A549 (cell line): ENCODE measurements at regions not wholly inside any gene's neighbourhood (a gene's known extent, or its start where the extent isn't known, plus 50 kb on each side); places are given as distances from the start of the nearest gene placed in this dataset.

Experiments used
- ATAC-seq, 2 experiments: fragments of 200-7000 bp in 1 of 2; fragments of >200 bp in 1 of 2; cut with Nextera tagmentation in 1 of 2; cut with Tn5 transposase in 1 of 2; 3 replicates each; pipeline versions ENCODE4 v1.8.0 to v1.9.1; 2018 to 2020; ENCODE audit warnings: mild to moderate bottlenecking in 1 of 2, moderate library complexity in 1 of 2
- CTCF ChIA-PET: fragments of 300-600 bp; sonication (Branson Sonifier 250); formaldehyde crosslinking; extraction: SDS; loops from one replicate; lab custom pipeline; 2021; ENCODE audit warnings: antibody characterized with exemption, inconsistent platforms; lab: Yijun Ruan, JAX
- POLR2A ChIA-PET: fragments of 350-600 bp; formaldehyde crosslinking; extraction: SDS; loops from one replicate; lab custom pipeline; 2021; ENCODE audit warnings: antibody characterized with exemption, inconsistent platforms; lab: Yijun Ruan, JAX
- DNase-seq, 2 experiments: peaks; one replicate each; pipeline versions ENCODE4 v3.0.0 to v3.0.0-alpha.2; 2011 to 2016; ENCODE audit warnings: low read depth in 1 of 2, low spot score in 1 of 2
- FAIRE-seq: peaks from 2 replicates; lab custom pipeline; 2011; peaks lifted over from hg19 to GRCh38; lab: Jason Lieb, UNC
- H3K27ac ChIP-seq, 2 experiments: fragments of >200 bp; sonication (Bioruptor Twin); formaldehyde crosslinking; 3 replicates each; pipeline ENCODE4 v1.5.1; 2016 to 2017
- H3K4me1 ChIP-seq: fragments of >200 bp; sonication (Bioruptor Twin); formaldehyde crosslinking; 3 replicates; pipeline ENCODE4 v1.6.1; 2016
- H3K4me2 ChIP-seq: fragments of >200 bp; sonication (Bioruptor Twin); formaldehyde crosslinking; 3 replicates; pipeline ENCODE4 v1.6.1; 2016
- H3K4me3 ChIP-seq: fragments of >200 bp; sonication (Bioruptor Twin); formaldehyde crosslinking; 3 replicates; pipeline ENCODE4 v1.5.1; 2016
- H3K9me3 ChIP-seq: fragments of >200 bp; sonication (Bioruptor Twin); formaldehyde crosslinking; 3 replicates; pipeline ENCODE4 v1.6.1; 2016
- CHD2 ChIP-seq: fragments of 150-350 bp; IDR thresholded peaks from 2 replicates; pipeline ENCODE4 v1.6.1; 2014; ENCODE audit warnings: low read length; ENCODE audit not compliant: partially characterized antibody
- CHD4 ChIP-seq: fragments of 200-600 bp; sonication (generic); IDR thresholded peaks from 2 replicates; pipeline ENCODE4 v1.6.1; 2016; ENCODE audit warnings: antibody characterized with exemption, mild to moderate bottlenecking, borderline replicate concordance
- EHMT2 ChIP-seq: fragments of 200-600 bp; sonication (generic); IDR thresholded peaks from 2 replicates; pipeline ENCODE4 v1.6.1; 2016; ENCODE audit warnings: antibody characterized with exemption, low read depth, mild to moderate bottlenecking, moderate library complexity
- HOXB13 ChIP-seq: fragments of 250-450 bp; sonication (Bioruptor Pico); IDR thresholded peaks from 2 replicates; pipeline ENCODE4 v1.5.0; 2020; ENCODE audit warnings: low read depth, mild to moderate bottlenecking, moderate library complexity
- NFE2L2 ChIP-seq: fragments of 150-350 bp; conservative IDR thresholded peaks from 2 replicates; pipeline ENCODE4 v1.6.1; 2014; ENCODE audit warnings: low read length
- RAD21 ChIP-seq, 2 experiments: fragments of >200 bp in 1 of 2; sonication (Bioruptor Twin) in 1 of 2; formaldehyde crosslinking in 1 of 2; IDR thresholded peaks in 1 of 2; conservative IDR thresholded peaks in 1 of 2; 2 replicates in 1 of 2; 3 replicates in 1 of 2; pipeline ENCODE4 v1.6.1; 2012 to 2018; ENCODE audit warnings: inconsistent platforms in 1 of 2
- RNF2 ChIP-seq: fragments of 200-600 bp; sonication (generic); IDR thresholded peaks from 2 replicates; pipeline ENCODE4 v1.6.1; 2016; ENCODE audit warnings: low read depth, mild to moderate bottlenecking, antibody characterized with exemption, moderate library complexity, borderline replicate concordance
- SMC3 ChIP-seq: fragments of >200 bp; sonication (Bioruptor Twin); formaldehyde crosslinking; IDR thresholded peaks from 3 replicates; pipeline ENCODE4 v1.6.1; 2018; ENCODE audit warnings: inconsistent platforms
- ZFP36 ChIP-seq: fragments of 450-650 bp; IDR thresholded peaks from 2 replicates; pipeline ENCODE4 v1.6.1; 2014; ENCODE audit warnings: borderline replicate concordance; ENCODE audit not compliant: partially characterized antibody
- ZNF302 ChIP-seq: fragments of 250-450 bp; sonication (Bioruptor Pico); IDR thresholded peaks from 2 replicates; pipeline ENCODE4 v1.9.0; 2021; ENCODE audit warnings: inconsistent platforms, mild to moderate bottlenecking, moderate library complexity
- WGBS: methylation state at CpG from one replicate; pipeline ENCODE4 v1.1.6; 2017; ENCODE audit errors: missing lambda C conversion rate; 5-methylcytosine and 5-hydroxymethylcytosine counted together
- TF ChIP-seq, protein P1 (sequence below): fragments of 450-650 bp; IDR thresholded peaks from 2 replicates; pipeline ENCODE4 v1.6.1; 2014; ENCODE audit warnings: antibody characterized with exemption
- TF ChIP-seq, protein P2 (sequence below): fragments of 250-450 bp; sonication (Bioruptor Pico); IDR thresholded peaks from 2 replicates; pipeline ENCODE4 v1.5.0; 2021; ENCODE audit warnings: mild to moderate bottlenecking, moderate library complexity, borderline replicate concordance
- TF ChIP-seq, protein P3 (sequence below): fragments of >200 bp; sonication (Bioruptor Twin); formaldehyde crosslinking; IDR thresholded peaks from 3 replicates; pipeline ENCODE4 v1.5.1; 2016

DNA sequence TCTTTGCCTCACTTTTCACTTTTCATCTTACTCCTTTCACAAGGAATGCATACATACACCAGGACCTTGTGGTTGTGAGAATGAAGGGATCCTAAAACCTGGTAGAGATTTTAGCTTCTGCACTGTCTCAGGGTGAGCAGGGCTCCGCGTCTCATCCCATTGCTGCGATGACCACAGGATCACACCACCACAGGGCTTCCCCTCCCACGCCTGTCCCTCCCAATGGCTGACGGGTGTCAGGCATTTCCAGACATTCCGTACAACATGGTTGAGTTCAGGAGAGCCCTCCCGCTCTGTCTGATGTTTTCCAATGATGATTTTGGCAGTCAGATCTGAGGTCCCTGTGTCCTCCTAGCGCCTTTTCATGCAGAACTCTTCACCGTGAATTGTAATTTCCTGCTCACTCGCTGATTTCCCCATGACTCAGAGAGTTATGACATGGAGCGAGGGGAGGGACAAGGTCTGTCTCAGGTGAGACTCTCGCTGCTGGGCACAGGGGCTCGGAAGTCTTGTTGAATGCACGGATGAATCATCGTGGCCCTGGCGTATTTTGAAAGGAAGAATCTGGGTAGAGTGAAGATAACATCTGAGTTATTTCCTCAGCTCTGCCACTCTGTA is 102.8 kb downstream of the TEX29 start:
- no peak for ATAC-seq
- Histone ChIP-seq H3K9me3 (no peaks in the 10 kb centered on the region), H3K4me3 (no peak overlapping the region), H3K4me1 (no peaks in the 10 kb centered on the region), H3K27ac (no peak overlapping the region), H3K4me2 (no peak overlapping the region)
- no peak for DNase-seq
- TF ChIP-seq ZFP36, result no peak
- no peak for TF ChIP-seq CHD4
- TF ChIP-seq SMC3, result no peak
- TF ChIP-seq RAD21 (conservative IDR thresholded peaks at IDR 0.05 in 1 of 2, IDR thresholded peaks at IDR 0.05 in 1 of 2), result no peak
- 51% methylated on average over 16 of the region's 16 CpGs for WGBS
- ChIA-PET CTCF (interaction anchor here (0.5 kb wide), 1 partner anchor 706 kb away, joined by 3 read pairs; no protein-coding TSS in a partner anchor), POLR2A (no interaction called here)
- FAIRE-seq, result no peak

DNA sequence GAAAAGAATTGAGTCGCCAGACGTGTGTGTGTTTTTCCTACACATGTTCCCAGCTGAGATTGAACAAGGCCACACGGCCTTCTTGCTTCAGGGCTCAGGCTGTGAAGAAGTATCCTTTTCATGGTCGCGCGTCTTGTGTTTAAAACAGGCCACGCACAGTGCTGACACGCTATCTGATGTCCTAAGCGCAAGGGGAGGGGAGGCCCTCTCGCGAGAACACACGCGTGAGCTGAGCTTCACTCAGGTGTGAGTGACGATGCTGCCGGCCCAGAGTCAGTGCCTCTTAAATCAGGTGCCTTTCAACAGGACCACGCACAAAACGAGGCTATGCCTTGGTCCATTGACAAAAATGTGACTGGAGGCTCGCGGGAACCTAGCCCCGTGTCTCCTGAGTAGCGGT is 103.7 kb downstream of the TEX29 start:
- no peak for FAIRE-seq
- CTCF ChIA-PET, result interaction anchor here (0.5 kb wide), 1 partner anchor 705 kb away, joined by 3 read pairs; no protein-coding TSS in a partner anchor
- no peaks in the 10 kb centered on the region for H3K9me3 ChIP-seq
- TF ChIP-seq CHD2, result no peak
- no peak for TF ChIP-seq ZNF302 (CRISPR knock-in tag)
- TF ChIP-seq HOXB13 (CRISPR knock-in tag), result no peak
- TF ChIP-seq, protein P1, sequence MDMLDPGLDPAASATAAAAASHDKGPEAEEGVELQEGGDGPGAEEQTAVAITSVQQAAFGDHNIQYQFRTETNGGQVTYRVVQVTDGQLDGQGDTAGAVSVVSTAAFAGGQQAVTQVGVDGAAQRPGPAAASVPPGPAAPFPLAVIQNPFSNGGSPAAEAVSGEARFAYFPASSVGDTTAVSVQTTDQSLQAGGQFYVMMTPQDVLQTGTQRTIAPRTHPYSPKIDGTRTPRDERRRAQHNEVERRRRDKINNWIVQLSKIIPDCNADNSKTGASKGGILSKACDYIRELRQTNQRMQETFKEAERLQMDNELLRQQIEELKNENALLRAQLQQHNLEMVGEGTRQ, result no peak
- TF ChIP-seq, protein P2, sequence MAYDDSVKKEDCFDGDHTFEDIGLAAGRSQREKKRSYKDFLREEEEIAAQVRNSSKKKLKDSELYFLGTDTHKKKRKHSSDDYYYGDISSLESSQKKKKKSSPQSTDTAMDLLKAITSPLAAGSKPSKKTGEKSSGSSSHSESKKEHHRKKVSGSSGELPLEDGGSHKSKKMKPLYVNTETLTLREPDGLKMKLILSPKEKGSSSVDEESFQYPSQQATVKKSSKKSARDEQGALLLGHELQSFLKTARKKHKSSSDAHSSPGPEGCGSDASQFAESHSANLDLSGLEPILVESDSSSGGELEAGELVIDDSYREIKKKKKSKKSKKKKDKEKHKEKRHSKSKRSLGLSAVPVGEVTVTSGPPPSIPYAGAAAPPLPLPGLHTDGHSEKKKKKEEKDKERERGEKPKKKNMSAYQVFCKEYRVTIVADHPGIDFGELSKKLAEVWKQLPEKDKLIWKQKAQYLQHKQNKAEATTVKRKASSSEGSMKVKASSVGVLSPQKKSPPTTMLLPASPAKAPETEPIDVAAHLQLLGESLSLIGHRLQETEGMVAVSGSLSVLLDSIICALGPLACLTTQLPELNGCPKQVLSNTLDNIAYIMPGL (CRISPR knock-in tag), result no peak
- no peak for TF ChIP-seq NFE2L2
- TF ChIP-seq SMC3, result no peak
- no peak for TF ChIP-seq RNF2
- DNase-seq, result no peak
- POLR2A ChIA-PET, result no interaction called here
- no peak overlapping the region for H3K4me3 ChIP-seq
- ATAC-seq, result no peak
- H3K4me2 ChIP-seq, result no peak overlapping the region
- WGBS, result 61% methylated on average over 19 of the region's 21 CpGs
- no peak overlapping the region for H3K27ac ChIP-seq
- no peaks in the 10 kb centered on the region for H3K4me1 ChIP-seq

DNA sequence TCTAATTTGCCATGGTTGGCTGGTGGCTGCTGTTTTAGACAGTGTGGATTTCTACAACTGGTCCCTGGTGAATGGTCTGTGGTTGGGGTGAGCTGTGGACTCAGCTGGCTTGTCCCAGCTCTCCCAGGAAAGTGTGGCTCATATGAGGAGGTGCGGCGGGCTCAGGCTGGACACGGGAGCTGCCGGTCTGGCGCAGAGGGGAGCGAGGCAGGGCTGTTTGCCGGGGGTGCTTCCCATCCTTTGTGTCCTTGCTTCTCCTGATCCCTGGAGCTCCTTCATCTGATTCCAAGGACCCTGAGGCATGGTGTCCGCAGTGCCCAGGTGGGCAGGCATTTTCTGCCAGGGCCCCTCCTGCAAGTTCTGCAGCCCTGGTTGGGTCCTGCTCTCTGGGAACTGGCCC is 104.9 kb downstream of the TEX29 start:
- no peaks in the 10 kb centered on the region for H3K9me3 ChIP-seq
- ATAC-seq, result no peak
- TF ChIP-seq EHMT2 (no peak), ZFP36 (no peak)
- TF ChIP-seq, all 56 proteins: peak for 0
- DNase-seq, result no peak
- no peak for FAIRE-seq
- Histone ChIP-seq H3K4me2 (no peak overlapping the region), H3K4me3 (no peak overlapping the region), H3K27ac (no peak overlapping the region), H3K4me1 (no peaks in the 10 kb centered on the region)
- POLR2A ChIA-PET, result no interaction called here
- 70% methylated on average over 2 of the region's 8 CpGs for WGBS
- CTCF ChIA-PET, result interaction anchor here (1.5 kb wide), 1 partner anchor 15 kb away, joined by 3 read pairs; no protein-coding TSS in a partner anchor

DNA sequence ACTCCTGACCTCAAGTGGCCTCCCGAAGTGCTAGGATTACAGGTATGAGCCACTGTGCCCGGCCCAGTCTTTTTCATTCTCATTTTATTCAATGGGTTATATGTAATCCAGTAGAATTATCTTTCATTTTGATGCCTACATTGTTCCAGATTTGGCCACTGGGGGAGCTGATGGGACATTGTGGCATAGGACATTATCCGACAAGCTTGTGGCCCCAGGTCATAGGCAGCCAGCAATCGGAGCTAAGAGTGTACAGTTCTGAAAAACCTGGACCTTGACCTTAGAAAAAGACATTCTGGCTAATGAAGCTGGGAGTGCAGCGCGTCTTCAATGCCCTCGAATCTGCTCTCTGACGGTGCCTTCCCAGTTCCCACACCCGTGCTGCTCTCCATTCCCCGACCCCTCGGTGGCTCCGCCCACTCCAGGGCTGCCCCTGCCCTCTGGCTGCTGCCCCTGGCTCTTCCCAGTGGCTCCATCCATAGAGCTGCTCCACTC is 108.7 kb downstream of the TEX29 start:
- TF ChIP-seq, protein P1, result no peak
- TF ChIP-seq, protein P3, sequence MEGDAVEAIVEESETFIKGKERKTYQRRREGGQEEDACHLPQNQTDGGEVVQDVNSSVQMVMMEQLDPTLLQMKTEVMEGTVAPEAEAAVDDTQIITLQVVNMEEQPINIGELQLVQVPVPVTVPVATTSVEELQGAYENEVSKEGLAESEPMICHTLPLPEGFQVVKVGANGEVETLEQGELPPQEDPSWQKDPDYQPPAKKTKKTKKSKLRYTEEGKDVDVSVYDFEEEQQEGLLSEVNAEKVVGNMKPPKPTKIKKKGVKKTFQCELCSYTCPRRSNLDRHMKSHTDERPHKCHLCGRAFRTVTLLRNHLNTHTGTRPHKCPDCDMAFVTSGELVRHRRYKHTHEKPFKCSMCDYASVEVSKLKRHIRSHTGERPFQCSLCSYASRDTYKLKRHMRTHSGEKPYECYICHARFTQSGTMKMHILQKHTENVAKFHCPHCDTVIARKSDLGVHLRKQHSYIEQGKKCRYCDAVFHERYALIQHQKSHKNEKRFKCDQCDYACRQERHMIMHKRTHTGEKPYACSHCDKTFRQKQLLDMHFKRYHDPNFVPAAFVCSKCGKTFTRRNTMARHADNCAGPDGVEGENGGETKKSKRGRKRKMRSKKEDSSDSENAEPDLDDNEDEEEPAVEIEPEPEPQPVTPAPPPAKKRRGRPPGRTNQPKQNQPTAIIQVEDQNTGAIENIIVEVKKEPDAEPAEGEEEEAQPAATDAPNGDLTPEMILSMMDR, result peak; percentile 27; the same call in 2 of the 3 replicates
- no peak for FAIRE-seq
- no peaks in the 10 kb centered on the region for H3K9me3 ChIP-seq
- H3K27ac ChIP-seq, result no peak overlapping the region
- peak; percentile 87 to 93 for ATAC-seq
- 24% methylated on average over 10 of the region's 12 CpGs for WGBS
- ChIA-PET CTCF (interaction anchor here (0.9 to 1.8 kb wide), 5 partner anchors 8 to 1015 kb away, joined by 4 to 7 read pairs (median 4); no protein-coding TSS in a partner anchor), POLR2A (no interaction called here)
- no peak overlapping the region for H3K4me3 ChIP-seq
- H3K4me1 ChIP-seq, result no peaks in the 10 kb centered on the region
- H3K4me2 ChIP-seq, result 0 out of 3 replicates have a peak overlapping the region, but pooled peaks have one; percentile 43
- DNase-seq, result peak; percentile 29 to 48
